ENCODE measurements at regions not wholly inside any gene's neighbourhood (a gene's known extent, or its start where the extent isn't known, plus 50 kb on each side); places are given as distances from the start of the nearest gene placed in this dataset.
"Not testable (repeated sequence)": the region's sequence is repeated elsewhere in the genome, so short reads cannot be mapped to it uniquely, and the experiment has no call there.

- DNase-seq (ENCODE audit: low spot score) = no peak
Measured at GRCh38 chr1:30249446-30250337, 473.7 kb downstream of the MATN1 start.

GRCh38 chr1:30248774-30249173 lies 474.6 kb downstream of the MATN1 start:
- DNase-seq (ENCODE audit: low spot score) = no peak

- no peak for DNase-seq (ENCODE audit: low spot score)
Measured at GRCh38 chr1:30248373-30248772, 475.0 kb downstream of the MATN1 start.

GRCh38 chr1:30244801-30245200 lies 478.6 kb downstream of the MATN1 start:
- no peak for DNase-seq (ENCODE audit: low spot score)

GRCh38 chr1:30242722-30243457 lies 480.5 kb downstream of the MATN1 start:
- no peak for DNase-seq (ENCODE audit: low spot score)

GRCh38 chr1:30242168-30242567 lies 481.2 kb downstream of the MATN1 start:
- DNase-seq (ENCODE audit: low spot score) = no peak

GRCh38 chr1:30241681-30242080 lies 481.7 kb downstream of the MATN1 start:
- no peak for DNase-seq (ENCODE audit: low spot score)

- peak; percentile 18 for DNase-seq (ENCODE audit: low spot score)
Measured at GRCh38 chr1:30234091-30234490, 489.3 kb downstream of the MATN1 start.

- no peak for DNase-seq (ENCODE audit: low spot score)
Measured at GRCh38 chr1:30232288-30232899, 491.0 kb downstream of the MATN1 start.

- DNase-seq (ENCODE audit: low spot score) = no peak
Measured at GRCh38 chr1:30229960-30230359, 493.4 kb downstream of the MATN1 start.

GRCh38 chr1:30229557-30229956 lies 493.8 kb downstream of the MATN1 start:
- DNase-seq (ENCODE audit: low spot score) = no peak

GRCh38 chr1:30226648-30227047 lies 496.7 kb downstream of the MATN1 start:
- no peak for DNase-seq (ENCODE audit: low spot score)

- DNase-seq (ENCODE audit: low spot score) = no peak
Measured at GRCh38 chr1:30225357-30225756, 498.0 kb downstream of the MATN1 start.

GRCh38 chr1:30219675-30220074 lies 503.7 kb downstream of the MATN1 start:
- DNase-seq (ENCODE audit: low spot score) = no peak

GRCh38 chr1:30218438-30218837 lies 504.9 kb downstream of the MATN1 start:
- peak; percentile 9 for DNase-seq (ENCODE audit: low spot score)

- DNase-seq (ENCODE audit: low spot score) = no peak
Measured at GRCh38 chr1:30216602-30217001, 506.8 kb downstream of the MATN1 start.

GRCh38 chr1:30213936-30214335 lies 509.4 kb downstream of the MATN1 start:
- DNase-seq (ENCODE audit: low spot score) = no peak

GRCh38 chr1:30207962-30208361 lies 515.4 kb downstream of the MATN1 start:
- DNase-seq (ENCODE audit: low spot score) = not testable (repeated sequence)

GRCh38 chr1:30206631-30207030 lies 516.8 kb downstream of the MATN1 start:
- not testable (repeated sequence) for DNase-seq (ENCODE audit: low spot score)

- DNase-seq (ENCODE audit: low spot score) = not testable (repeated sequence)
Measured at GRCh38 chr1:30204916-30205315, 518.5 kb downstream of the MATN1 start.

- DNase-seq (ENCODE audit: low spot score) = no peak
Measured at GRCh38 chr1:30201015-30201414, 522.4 kb downstream of the MATN1 start.

GRCh38 chr1:30200161-30200560 lies 523.2 kb downstream of the MATN1 start:
- DNase-seq (ENCODE audit: low spot score) = no peak

- no peak for DNase-seq (ENCODE audit: low spot score)
Measured at GRCh38 chr1:30199563-30199962, 523.8 kb downstream of the MATN1 start.

Measured in Ammon's horn (tissue), 1 donor.